SH-SY5Y (cell line): ENCODE measurements at regions not wholly inside any gene's neighbourhood (a gene's known extent, or its start where the extent isn't known, plus 50 kb on each side); places are given as distances from the start of the nearest gene placed in this dataset.

Experiments used
- GATA2 ChIP-seq: IDR thresholded peaks from 2 replicates; pipeline ENCODE4 v1.6.1; 2011; ENCODE audit warnings: mild to moderate bottlenecking, low read depth, low read length
- GATA3 ChIP-seq: IDR thresholded peaks from 2 replicates; pipeline ENCODE4 v1.6.1; 2011; ENCODE audit warnings: low read depth, mild to moderate bottlenecking, low read length, moderate library complexity

- TF ChIP-seq GATA2 = no peak
Observed at GRCh38 chr5:174850565-174851169, 126.3 kb downstream of the MSX2 start.

- TF ChIP-seq GATA2 (no peak), GATA3 (no peak)
Observed at GRCh38 chr5:174849426-174849825, 125.0 kb downstream of the MSX2 start.

- TF ChIP-seq GATA2 (no peak), GATA3 (no peak)
Observed at GRCh38 chr5:174844971-174845370, 120.6 kb downstream of the MSX2 start.

GRCh38 chr5:174843263-174844250 lies 119.2 kb downstream of the MSX2 start:
- TF ChIP-seq GATA2 (no peak), GATA3 (no peak)

- no peak for TF ChIP-seq GATA2
- no peak for TF ChIP-seq GATA3
Observed at GRCh38 chr5:174840435-174840834, 116.1 kb downstream of the MSX2 start.

GRCh38 chr5:174839196-174839595 lies 114.8 kb downstream of the MSX2 start:
- TF ChIP-seq GATA2 = no peak
- TF ChIP-seq GATA3 = no peak

- no peak for TF ChIP-seq GATA2
- no peak for TF ChIP-seq GATA3
Observed at GRCh38 chr5:174837919-174838902, 113.8 kb downstream of the MSX2 start.

GRCh38 chr5:174834081-174834480 lies 109.7 kb downstream of the MSX2 start:
- TF ChIP-seq GATA2 = no peak
- no peak for TF ChIP-seq GATA3

GRCh38 chr5:174832811-174833210 lies 108.4 kb downstream of the MSX2 start:
- TF ChIP-seq GATA3 = no peak
- TF ChIP-seq GATA2 = no peak

GRCh38 chr5:174832025-174832424 lies 107.6 kb downstream of the MSX2 start:
- no peak for TF ChIP-seq GATA2
- no peak for TF ChIP-seq GATA3

- TF ChIP-seq GATA2 = no peak
- TF ChIP-seq GATA3 = no peak
Observed at GRCh38 chr5:174831031-174831660, 106.8 kb downstream of the MSX2 start.

GRCh38 chr5:174829511-174829864 lies 105.1 kb downstream of the MSX2 start:
- TF ChIP-seq GATA2 (no peak), GATA3 (no peak)

GRCh38 chr5:174828804-174829510 lies 104.6 kb downstream of the MSX2 start:
- no peak for TF ChIP-seq GATA3
